Skeletal muscle cell (primary cell): ENCODE measurements at regions not wholly inside any gene's neighbourhood (a gene's known extent, or its start where the extent isn't known, plus 50 kb on each side); places are given as distances from the start of the nearest gene placed in this dataset.
A peak's percentile ranks its signal among the peaks of the same experiment; 100 is the strongest.

Experiments used
- DNase-seq: peaks from one replicate; pipeline ENCODE4 v3.0.0-alpha.2; 2010; ENCODE audit warnings: low read depth
- H3K4me3 ChIP-seq: 2 replicates; pipeline ENCODE4 v1.5.1; 2011; ENCODE audit warnings: low read depth, mild to moderate bottlenecking, control low read depth, low read length, moderate library complexity

DNA sequence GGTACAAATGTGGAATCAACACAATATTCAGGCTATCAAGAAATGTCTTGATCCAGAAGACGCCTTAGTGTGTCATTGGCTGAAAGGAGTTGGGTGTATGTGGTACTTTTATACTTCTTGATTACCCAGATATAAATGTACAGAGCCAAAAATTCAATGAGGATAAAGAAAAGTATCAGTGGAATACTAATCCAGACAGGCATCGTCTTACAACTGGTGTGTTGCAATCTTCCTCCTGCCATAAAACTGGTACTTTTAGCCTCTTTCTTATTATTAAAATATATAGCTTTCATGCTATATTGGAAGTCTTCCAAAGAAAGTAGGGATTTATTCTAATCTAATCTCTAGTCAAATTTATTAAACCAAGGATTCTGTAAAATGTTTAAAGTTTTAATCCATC lies 388.6 kb upstream of the MIR17HG start:
- H3K4me3 ChIP-seq = no peak overlapping the region
- no peak for DNase-seq

DNA sequence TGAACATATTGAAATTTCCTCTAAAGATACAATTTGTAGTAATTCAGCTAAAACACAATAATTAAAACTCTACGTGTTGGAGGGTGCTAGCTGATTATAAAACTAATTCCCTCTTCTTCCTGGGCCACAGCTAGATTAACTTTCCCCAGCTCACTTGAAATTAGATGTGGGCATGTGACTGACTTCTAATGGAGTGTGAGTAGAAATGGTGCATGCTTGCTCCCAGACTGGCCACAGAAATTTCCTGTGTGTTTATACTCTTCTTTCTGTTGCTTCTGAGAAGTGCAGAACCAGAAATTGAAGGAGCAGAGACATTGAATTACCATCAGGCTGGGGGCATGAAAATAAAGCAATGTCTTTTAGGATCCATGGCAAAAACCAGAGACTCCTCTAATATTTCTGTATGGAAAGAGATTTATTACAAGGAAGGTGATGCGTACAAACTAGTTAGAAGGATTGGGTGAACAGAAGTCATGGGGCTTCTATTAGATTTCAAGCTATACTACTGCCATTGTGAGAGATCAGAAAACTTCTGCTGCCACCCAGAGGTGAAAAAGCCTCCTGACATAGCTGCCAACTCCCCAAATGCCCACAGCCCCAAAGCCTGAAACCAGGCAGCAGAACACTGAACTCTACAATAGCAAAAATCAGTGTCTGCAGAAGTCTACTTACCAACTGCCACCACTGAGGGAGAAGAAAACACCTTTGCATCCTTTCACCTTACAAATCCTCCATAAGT lies 379.2 kb upstream of the MIR17HG start:
- no peak for DNase-seq

DNA sequence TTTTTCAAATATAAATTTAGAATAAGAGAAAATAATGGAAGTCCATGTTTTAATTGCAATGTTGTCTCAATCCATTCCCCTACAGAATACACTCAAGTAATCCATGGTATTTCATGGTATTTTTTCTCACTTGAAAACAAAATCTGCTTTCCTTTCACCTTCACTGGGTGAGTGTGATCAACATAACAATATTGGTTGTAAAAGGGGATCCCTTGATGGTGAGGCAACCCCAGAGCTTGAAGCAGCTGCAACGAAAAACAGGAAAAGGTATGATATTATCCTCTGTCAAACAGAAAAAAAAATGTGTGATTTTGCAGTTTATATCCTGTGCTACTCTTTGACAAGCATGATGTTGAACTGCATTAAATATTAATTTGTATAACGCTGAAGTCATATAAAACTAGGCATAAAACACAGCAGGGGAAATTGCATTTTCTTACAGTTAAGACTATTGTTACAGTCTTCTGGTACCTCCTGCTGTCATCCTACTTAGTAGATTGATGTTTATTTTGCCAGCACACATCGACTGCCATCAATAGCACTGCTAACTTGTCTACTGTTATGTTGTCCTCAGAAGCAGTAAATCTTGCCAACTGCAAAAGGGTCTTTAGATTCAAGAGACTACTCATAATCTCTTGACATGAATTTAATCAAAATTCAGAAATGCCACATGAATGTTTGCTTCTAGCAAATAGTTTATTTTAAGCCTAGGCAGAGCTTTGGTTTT lies 373.1 kb upstream of the MIR17HG start:
- H3K4me3 ChIP-seq = no peak overlapping the region
- no peak for DNase-seq

More for the DNA sequence above, 379.2 kb upstream of the MIR17HG start:
- H3K4me3 ChIP-seq = no peak overlapping the region

GRCh38 chr13:90979059-90979458 lies 368.4 kb upstream of the MIR17HG start:
- H3K4me3 ChIP-seq = no peak overlapping the region
- DNase-seq = peak; percentile 7

DNA sequence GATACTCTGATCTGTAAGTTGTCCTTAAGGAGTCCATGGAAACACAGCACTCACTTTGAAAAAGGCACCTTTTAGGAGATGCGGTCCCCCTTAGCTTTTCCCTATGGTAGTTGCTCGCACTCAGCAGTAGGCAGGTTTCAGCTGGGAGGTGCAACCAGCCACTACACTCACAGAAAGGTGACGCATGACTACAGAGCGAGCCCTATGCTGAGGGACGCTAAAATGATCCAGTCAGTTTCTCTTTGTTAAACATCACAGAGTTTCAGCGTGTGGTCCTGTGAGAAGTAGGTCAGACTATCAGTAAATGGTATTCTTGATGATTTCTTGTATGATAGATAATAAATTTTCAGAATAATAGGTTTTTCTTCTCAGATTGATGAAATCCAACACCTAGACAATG lies 362.7 kb upstream of the MIR17HG start:
- DNase-seq = no peak
- no peak overlapping the region for H3K4me3 ChIP-seq

GRCh38 chr13:90995001-90995400 lies 352.5 kb upstream of the MIR17HG start:
- H3K4me3 ChIP-seq = no peak overlapping the region
- DNase-seq = no peak

DNA sequence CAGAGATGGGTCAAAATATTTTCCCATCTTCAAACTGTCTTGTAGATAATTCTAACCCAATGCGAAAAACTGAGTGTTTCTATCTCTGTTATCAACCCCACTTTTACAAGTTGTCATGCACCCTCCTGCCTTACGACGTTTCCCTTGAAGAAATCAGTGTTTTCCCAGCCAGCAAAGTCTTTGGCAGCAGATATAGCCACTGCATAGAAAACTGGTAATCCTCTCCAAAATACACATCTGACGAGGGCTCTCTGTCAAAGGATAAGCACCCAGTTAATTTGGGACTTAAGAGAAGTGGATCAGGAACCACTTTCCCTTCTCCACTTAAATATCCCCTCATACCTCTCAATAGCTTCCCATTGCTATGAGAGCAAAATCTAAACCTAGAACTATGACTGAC lies 351.9 kb upstream of the MIR17HG start:
- no peak for DNase-seq

GRCh38 chr13:90997951-90998350 lies 349.5 kb upstream of the MIR17HG start:
- no peak overlapping the region for H3K4me3 ChIP-seq
- DNase-seq = no peak

More for the DNA sequence above, 351.9 kb upstream of the MIR17HG start:
- H3K4me3 ChIP-seq = no peak overlapping the region

GRCh38 chr13:90999401-90999800 lies 348.1 kb upstream of the MIR17HG start:
- H3K4me3 ChIP-seq = no peak overlapping the region
- no peak for DNase-seq

- H3K4me3 ChIP-seq = no peak overlapping the region
- no peak for DNase-seq
Measured at GRCh38 chr13:91001371-91001770, 346.1 kb upstream of the MIR17HG start.

DNA sequence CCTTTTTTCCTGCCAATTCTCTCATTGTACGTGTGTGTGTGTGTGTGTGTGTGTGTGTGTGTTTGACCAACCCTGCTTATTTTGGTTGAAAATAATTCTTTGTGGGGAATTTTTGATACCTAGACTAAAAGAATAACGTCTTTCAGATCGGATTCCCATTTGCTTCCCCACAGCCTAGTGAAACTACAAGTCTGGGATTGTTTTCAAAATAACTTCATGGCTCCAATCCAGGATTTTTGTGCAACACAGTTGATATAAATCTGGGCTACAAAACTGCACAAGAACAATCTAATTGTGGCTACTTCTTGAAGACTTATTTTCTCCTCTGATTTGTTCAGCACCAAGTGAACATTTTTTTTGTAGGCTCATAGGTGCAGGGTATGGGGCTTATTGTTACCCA lies 332.8 kb upstream of the MIR17HG start:
- peak; percentile 4 for DNase-seq
- H3K4me3 ChIP-seq = no peak overlapping the region

DNA sequence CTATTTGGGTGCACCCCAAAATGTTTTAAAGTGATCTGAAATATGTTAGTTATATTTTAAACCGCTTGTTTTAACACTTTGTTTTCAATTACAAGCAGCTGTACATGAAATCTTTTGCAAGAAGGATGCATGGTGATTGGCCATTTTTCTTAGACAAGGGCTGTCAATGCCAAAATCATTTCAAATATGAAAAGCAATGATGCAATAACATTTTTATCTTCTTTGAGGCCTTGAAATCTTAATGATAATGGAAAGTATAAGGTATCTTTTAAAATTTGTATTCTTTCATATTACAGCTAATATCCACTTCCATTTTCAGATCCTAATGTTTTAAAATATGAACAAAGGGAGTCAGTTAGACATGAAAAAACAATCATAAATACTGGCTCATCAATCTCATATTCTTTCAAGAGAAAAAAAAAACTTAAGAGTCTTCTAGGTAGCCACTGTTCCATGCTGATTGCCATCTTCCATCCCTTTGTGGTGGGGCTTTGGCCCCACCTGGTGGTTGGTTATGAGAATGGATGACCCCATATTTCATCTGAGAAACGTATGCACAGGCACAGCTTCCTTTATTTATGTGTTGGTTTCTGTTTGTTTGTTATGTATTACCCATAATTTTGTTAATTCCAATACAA lies 330.3 kb upstream of the MIR17HG start:
- H3K4me3 ChIP-seq = no peak overlapping the region
- no peak for DNase-seq

- no peak overlapping the region for H3K4me3 ChIP-seq
Measured at GRCh38 chr13:91017669-91018053, 329.8 kb upstream of the MIR17HG start.

DNA sequence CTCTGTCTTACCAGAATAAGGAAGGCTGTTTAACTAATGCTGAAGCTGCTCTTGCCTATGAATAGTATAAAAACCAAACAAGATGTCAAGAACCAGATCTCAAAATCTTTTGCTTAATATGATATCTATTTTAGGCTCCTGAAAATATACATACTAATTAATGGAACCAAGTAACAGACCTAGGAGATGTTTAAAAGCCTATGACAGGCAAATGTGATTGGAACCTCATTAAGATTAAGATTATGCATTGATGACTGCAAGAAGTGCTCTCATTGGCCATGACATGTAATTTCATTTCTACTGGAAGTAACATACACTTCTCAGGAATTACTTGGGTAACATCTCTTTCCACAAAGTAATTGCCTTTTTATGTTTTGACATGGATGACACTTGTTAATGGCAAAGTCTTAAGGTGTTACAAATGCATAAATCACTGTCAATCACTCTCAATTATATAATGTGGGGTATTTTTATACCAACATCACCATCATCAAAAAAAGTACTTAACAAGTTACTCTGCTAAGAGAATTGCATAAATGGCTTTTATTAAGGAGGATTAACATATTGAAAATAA lies 326.9 kb upstream of the MIR17HG start:
- DNase-seq = no peak
- no peak overlapping the region for H3K4me3 ChIP-seq

More at GRCh38 chr13:91017669-91018053, 329.8 kb upstream of the MIR17HG start:
- DNase-seq = no peak

GRCh38 chr13:91024157-91024792 lies 323.2 kb upstream of the MIR17HG start:
- DNase-seq = no peak
- H3K4me3 ChIP-seq = no peak overlapping the region

- no peak overlapping the region for H3K4me3 ChIP-seq
- DNase-seq = no peak
Measured at GRCh38 chr13:91025442-91025841, 322.0 kb upstream of the MIR17HG start.

DNA sequence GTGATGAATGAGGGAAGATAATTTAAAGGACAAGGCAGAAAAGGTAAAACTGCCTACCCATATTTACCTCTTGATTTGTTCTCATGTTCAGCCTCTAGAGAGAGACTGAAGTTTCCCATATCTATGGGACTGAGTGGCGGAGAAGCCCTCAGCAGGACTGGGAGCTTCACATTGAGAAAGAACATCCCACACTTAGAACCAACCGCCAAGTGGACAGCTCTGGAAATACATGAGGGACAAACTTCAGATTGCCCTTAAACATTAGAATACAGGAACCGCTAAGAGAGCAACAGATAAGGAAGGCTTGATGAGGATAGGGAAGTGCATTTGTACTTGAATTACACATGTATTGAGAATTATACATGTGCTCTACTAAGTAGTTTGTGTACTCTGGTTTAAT lies 316.0 kb upstream of the MIR17HG start:
- DNase-seq = no peak
- H3K4me3 ChIP-seq = no peak overlapping the region

- no peak overlapping the region for H3K4me3 ChIP-seq
- DNase-seq = no peak
Measured at GRCh38 chr13:91032104-91032503, 315.4 kb upstream of the MIR17HG start.

- H3K4me3 ChIP-seq = no peak overlapping the region
- no peak for DNase-seq
Measured at GRCh38 chr13:91036886-91037285, 310.6 kb upstream of the MIR17HG start.

GRCh38 chr13:91042870-91043269 lies 304.6 kb upstream of the MIR17HG start:
- no peak overlapping the region for H3K4me3 ChIP-seq
- no peak for DNase-seq
